ENCODE measurements at regions not wholly inside any gene's neighbourhood (a gene's known extent, or its start where the extent isn't known, plus 50 kb on each side); places are given as distances from the start of the nearest gene placed in this dataset.

DNA sequence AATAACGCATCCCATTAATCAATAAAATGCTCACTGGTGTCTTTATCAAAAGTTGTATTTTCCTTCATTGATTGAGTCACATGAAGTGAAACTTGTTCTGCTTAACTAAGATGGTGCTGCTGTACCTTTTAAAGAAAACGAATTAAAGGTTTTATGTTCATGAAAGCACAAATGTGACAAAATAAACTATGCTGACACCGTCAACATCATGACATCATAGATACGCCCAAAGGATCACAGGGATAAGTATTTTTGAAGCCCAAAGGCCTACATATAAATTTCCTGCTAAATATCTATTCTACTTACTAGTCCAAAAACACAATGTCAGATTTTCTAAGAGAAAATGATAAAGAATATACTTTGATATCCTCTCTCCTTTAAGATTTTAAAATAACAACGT is 94.4 kb downstream of the FAM217A start:
- no peaks in the 10 kb centered on the region for H3K36me3 ChIP-seq (replicated peaks in 1 of 2; ENCODE audit: control insufficient read depth in 1 of 2, insufficient read depth in 2 of 2, low read length in 2 of 2)
- TF ChIP-seq, protein P1, sequence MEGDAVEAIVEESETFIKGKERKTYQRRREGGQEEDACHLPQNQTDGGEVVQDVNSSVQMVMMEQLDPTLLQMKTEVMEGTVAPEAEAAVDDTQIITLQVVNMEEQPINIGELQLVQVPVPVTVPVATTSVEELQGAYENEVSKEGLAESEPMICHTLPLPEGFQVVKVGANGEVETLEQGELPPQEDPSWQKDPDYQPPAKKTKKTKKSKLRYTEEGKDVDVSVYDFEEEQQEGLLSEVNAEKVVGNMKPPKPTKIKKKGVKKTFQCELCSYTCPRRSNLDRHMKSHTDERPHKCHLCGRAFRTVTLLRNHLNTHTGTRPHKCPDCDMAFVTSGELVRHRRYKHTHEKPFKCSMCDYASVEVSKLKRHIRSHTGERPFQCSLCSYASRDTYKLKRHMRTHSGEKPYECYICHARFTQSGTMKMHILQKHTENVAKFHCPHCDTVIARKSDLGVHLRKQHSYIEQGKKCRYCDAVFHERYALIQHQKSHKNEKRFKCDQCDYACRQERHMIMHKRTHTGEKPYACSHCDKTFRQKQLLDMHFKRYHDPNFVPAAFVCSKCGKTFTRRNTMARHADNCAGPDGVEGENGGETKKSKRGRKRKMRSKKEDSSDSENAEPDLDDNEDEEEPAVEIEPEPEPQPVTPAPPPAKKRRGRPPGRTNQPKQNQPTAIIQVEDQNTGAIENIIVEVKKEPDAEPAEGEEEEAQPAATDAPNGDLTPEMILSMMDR (IDR thresholded peaks at IDR 0.05): no peak
- H2AFZ ChIP-seq (ENCODE audit: insufficient read depth, low read depth, low read length, poor library complexity, severe bottlenecking): no peak overlapping the region
- H3K9ac ChIP-seq (ENCODE audit: insufficient read depth, low read length, poor library complexity, severe bottlenecking): no peak overlapping the region
- peaks cover 0 to 2% of the 10 kb centered on the region in 2 donors for H3K27me3 ChIP-seq (ENCODE audit: control insufficient read depth in 2 of 2, insufficient read depth in 2 of 2, low read length in 2 of 2)
- Mint-ChIP-seq H3K9me3 (peaks cover 0 to 4% (median 0%) of the 10 kb centered on the region in 7 donors), H3K27me3 (ENCODE audit: low read depth in 3 of 3) (peaks cover 0 to 3% (median 2%) of the 10 kb centered on the region in 3 donors), H3K4me1 (no peaks in the 10 kb centered on the region), H3K4me3 (no peak overlapping the region), H3K27ac (no peak overlapping the region), H3K36me3 (peaks cover 0 to 9% of the 10 kb centered on the region in 2 donors)
- no peak overlapping the region for H3K4me2 ChIP-seq (replicated peaks; ENCODE audit: extremely low read depth, low read length, poor library complexity, severe bottlenecking)
- no peaks in the 10 kb centered on the region for H3K4me1 ChIP-seq (ENCODE audit: control insufficient read depth in 1 of 2, insufficient read depth in 2 of 2, low read length in 2 of 2)
- H3K79me2 ChIP-seq (ENCODE audit: insufficient read depth, low read length): no peaks in the 10 kb centered on the region
- intact Hi-C loops (cut with micrococcal nuclease): no loop called here
- no peak overlapping the region for H3K27ac ChIP-seq (ENCODE audit: low read depth in 1 of 2, low read length in 2 of 2)
- DNase-seq: no peak
- no CpG with 5 or more reads among the region's 5 CpGs for WGBS (ENCODE audit: insufficient coverage)
- H3K9me3 ChIP-seq (replicated peaks in 1 of 2; ENCODE audit: control insufficient read depth in 1 of 2, insufficient read depth in 1 of 2, low read length in 2 of 2): no peaks in the 10 kb centered on the region
- no peaks in the 10 kb centered on the region for H4K20me1 ChIP-seq (ENCODE audit: insufficient read depth, low read length)
- no peak overlapping the region for H3K4me3 ChIP-seq (replicated peaks in 1 of 3; ENCODE audit: low read depth in 2 of 3, low read length in 3 of 3)

GRCh38 chr6:3986241-3986640 is 92.7 kb downstream of the FAM217A start:
- H3K27ac ChIP-seq (ENCODE audit: low read depth in 1 of 2, low read length in 2 of 2): no peak overlapping the region

More at GRCh38 chr6:3986241-3986640, 92.7 kb downstream of the FAM217A start:
- H3K4me1 ChIP-seq (ENCODE audit: control insufficient read depth in 1 of 2, insufficient read depth in 2 of 2, low read length in 2 of 2): peaks cover 0 to 3% of the 10 kb centered on the region in 2 donors
- H3K9ac ChIP-seq (ENCODE audit: insufficient read depth, low read length, poor library complexity, severe bottlenecking): no peak overlapping the region
- H3K4me3 Mint-ChIP-seq: no peak overlapping the region
- intact Hi-C loops (cut with micrococcal nuclease): no loop called here
- H3K36me3 Mint-ChIP-seq: peaks cover 0 to 9% of the 10 kb centered on the region in 2 donors
- no peaks in the 10 kb centered on the region for H3K27me3 ChIP-seq (ENCODE audit: control insufficient read depth in 2 of 2, insufficient read depth in 2 of 2, low read length in 2 of 2)
- peaks cover 6% of the 10 kb centered on the region for H3K4me1 Mint-ChIP-seq
- no peak for DNase-seq
- peak overlapping the region in 1 of 7 donors; percentile 50 for H3K27ac Mint-ChIP-seq
- TF ChIP-seq, protein P1 (IDR thresholded peaks at IDR 0.05): no peak
- H3K36me3 ChIP-seq (replicated peaks in 1 of 2; ENCODE audit: control insufficient read depth in 1 of 2, insufficient read depth in 2 of 2, low read length in 2 of 2): no peaks in the 10 kb centered on the region
- H3K79me2 ChIP-seq (ENCODE audit: insufficient read depth, low read length): no peaks in the 10 kb centered on the region
- H3K4me2 ChIP-seq (replicated peaks; ENCODE audit: extremely low read depth, low read length, poor library complexity, severe bottlenecking): no peak overlapping the region
- H4K20me1 ChIP-seq (ENCODE audit: insufficient read depth, low read length): peaks cover 4% of the 10 kb centered on the region
- H2AFZ ChIP-seq (ENCODE audit: insufficient read depth, low read depth, low read length, poor library complexity, severe bottlenecking): no peak overlapping the region
- no peaks in the 10 kb centered on the region for H3K27me3 Mint-ChIP-seq (ENCODE audit: low read depth in 3 of 3)
- H3K9me3 Mint-ChIP-seq: peaks cover 0 to 4% (median 0%) of the 10 kb centered on the region in 7 donors
- no peaks in the 10 kb centered on the region for H3K9me3 ChIP-seq (replicated peaks in 1 of 2; ENCODE audit: control insufficient read depth in 1 of 2, insufficient read depth in 1 of 2, low read length in 2 of 2)
- H3K4me3 ChIP-seq (replicated peaks in 1 of 3; ENCODE audit: low read depth in 2 of 3, low read length in 3 of 3): no peak overlapping the region
- 90% methylated on average over 1 of the region's 3 CpGs for WGBS (ENCODE audit: insufficient coverage)
